AG04450 (cell line): ENCODE measurements at regions not wholly inside any gene's neighbourhood (a gene's known extent, or its start where the extent isn't known, plus 50 kb on each side); places are given as distances from the start of the nearest gene placed in this dataset.

Experiments used
- CTCF ChIA-PET: fragments of 300-600, 350-600 bp; formaldehyde crosslinking; extraction: SDS; loops from one replicate; lab custom pipeline; 2022; ENCODE audit warnings: antibody characterized with exemption, inconsistent platforms; lab: Charles Lee
- POLR2A ChIA-PET: fragments of 350-600 bp; formaldehyde crosslinking; extraction: SDS; loops from one replicate; lab custom pipeline; 2021; ENCODE audit warnings: antibody characterized with exemption, inconsistent platforms; lab: Yijun Ruan, JAX
- DNase-seq: peaks from one replicate; pipeline ENCODE4 v3.0.0-alpha.2; 2011; ENCODE audit warnings: low read depth, low spot score
- H3K27ac ChIP-seq: one replicate; pipeline ENCODE4 v1.5.1; 2012; ENCODE audit warnings: low read depth, low read length, control low read depth
- H3K27me3 ChIP-seq: one replicate; pipeline ENCODE4 v1.6.0; 2012; ENCODE audit warnings: low read length; ENCODE audit not compliant: control insufficient read depth, insufficient read depth
- H3K4me3 ChIP-seq: 2 replicates; pipeline ENCODE4 v1.5.1; 2011; ENCODE audit warnings: mild to moderate bottlenecking, low read depth, low read length, control low read depth
- H3K9me3 ChIP-seq: 2 replicates; pipeline ENCODE4 v1.5.1; 2012; ENCODE audit warnings: low read length; ENCODE audit not compliant: control insufficient read depth, insufficient read depth
- TF ChIP-seq, protein P1 (sequence below): IDR thresholded peaks from 2 replicates; pipeline ENCODE4 v1.5.1; 2011; ENCODE audit warnings: low read depth, low read length, control low read depth, inconsistent platforms

DNA sequence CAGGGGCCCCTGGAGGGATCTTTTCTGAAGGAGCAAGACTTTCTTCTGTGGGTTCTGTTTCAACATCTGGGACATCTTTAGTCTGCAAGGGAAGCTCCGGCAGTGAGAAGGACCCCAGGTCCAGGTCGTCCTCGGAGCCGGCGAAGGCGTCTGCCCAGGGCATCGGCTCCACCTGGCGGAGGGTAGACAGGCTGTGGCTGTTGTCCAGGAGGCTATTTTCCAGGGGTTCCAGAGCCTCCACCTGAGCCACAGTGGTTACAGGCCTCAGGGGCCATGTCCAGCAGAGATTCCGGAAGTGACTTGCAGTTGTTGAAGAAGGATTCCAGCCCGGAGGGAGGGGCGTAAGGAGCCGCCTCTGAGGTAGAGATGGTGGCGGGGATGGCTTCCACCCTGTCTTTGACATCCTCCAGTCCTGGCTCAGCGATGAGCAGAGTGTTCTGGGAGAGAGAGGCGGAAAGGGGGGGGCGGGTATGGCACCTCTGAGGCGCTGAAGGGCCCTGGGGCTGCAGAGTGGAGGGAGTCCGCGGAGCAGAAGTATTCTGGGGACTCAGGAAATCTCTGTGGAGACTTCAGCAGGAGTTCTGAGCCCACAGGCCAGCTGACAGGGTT lies 891.3 kb upstream of the LRRTM1 start:
- H3K27me3 ChIP-seq, result no peaks in the 10 kb centered on the region
- H3K9me3 ChIP-seq, result peaks cover 55% of the 10 kb centered on the region
- no peak for DNase-seq
- no peak overlapping the region for H3K27ac ChIP-seq
- H3K4me3 ChIP-seq, result no peak overlapping the region
- CTCF ChIA-PET, result no interaction called here
- POLR2A ChIA-PET, result no interaction called here
- TF ChIP-seq, protein P1, sequence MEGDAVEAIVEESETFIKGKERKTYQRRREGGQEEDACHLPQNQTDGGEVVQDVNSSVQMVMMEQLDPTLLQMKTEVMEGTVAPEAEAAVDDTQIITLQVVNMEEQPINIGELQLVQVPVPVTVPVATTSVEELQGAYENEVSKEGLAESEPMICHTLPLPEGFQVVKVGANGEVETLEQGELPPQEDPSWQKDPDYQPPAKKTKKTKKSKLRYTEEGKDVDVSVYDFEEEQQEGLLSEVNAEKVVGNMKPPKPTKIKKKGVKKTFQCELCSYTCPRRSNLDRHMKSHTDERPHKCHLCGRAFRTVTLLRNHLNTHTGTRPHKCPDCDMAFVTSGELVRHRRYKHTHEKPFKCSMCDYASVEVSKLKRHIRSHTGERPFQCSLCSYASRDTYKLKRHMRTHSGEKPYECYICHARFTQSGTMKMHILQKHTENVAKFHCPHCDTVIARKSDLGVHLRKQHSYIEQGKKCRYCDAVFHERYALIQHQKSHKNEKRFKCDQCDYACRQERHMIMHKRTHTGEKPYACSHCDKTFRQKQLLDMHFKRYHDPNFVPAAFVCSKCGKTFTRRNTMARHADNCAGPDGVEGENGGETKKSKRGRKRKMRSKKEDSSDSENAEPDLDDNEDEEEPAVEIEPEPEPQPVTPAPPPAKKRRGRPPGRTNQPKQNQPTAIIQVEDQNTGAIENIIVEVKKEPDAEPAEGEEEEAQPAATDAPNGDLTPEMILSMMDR, result no peak

GRCh38 chr2:81195017-81195773 lies 890.6 kb upstream of the LRRTM1 start:
- Histone ChIP-seq H3K27ac (no peak overlapping the region), H3K9me3 (peaks cover 48% of the 10 kb centered on the region), H3K4me3 (no peak overlapping the region), H3K27me3 (no peaks in the 10 kb centered on the region)
- ChIA-PET POLR2A (no interaction called here), CTCF (no interaction called here)
- TF ChIP-seq, protein P1, result no peak
- no peak for DNase-seq

GRCh38 chr2:81194581-81194980 lies 890.0 kb upstream of the LRRTM1 start:
- Histone ChIP-seq H3K4me3 (no peak overlapping the region), H3K27ac (no peak overlapping the region), H3K9me3 (peaks cover 47% of the 10 kb centered on the region), H3K27me3 (no peaks in the 10 kb centered on the region)
- DNase-seq, result no peak
- ChIA-PET CTCF (no interaction called here), POLR2A (no interaction called here)
- TF ChIP-seq, protein P1, result no peak

- Histone ChIP-seq H3K9me3 (peaks cover 46% of the 10 kb centered on the region), H3K27me3 (no peaks in the 10 kb centered on the region), H3K27ac (no peak overlapping the region), H3K4me3 (no peak overlapping the region)
- ChIA-PET POLR2A (no interaction called here), CTCF (no interaction called here)
- TF ChIP-seq, protein P1, result no peak
- DNase-seq, result no peak
Observed at GRCh38 chr2:81194176-81194575, 889.6 kb upstream of the LRRTM1 start.

DNA sequence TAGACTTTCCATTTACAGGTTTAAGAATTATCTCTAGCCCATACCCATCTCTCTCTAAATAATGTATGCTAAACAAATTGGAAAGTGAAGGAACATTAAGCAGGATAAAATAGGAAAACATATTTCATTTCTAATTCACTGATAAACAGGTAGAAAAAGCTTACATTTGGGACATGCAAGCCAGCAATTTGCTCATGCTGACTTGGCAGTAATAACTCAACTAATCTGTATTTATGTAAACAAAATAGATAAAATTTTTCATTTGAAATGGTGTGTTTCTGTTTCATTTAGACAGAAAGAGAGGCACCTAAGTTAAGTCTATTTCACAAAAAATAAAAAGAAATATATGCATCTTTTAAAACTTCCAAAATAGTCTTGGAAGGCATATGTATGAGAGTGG lies 877.3 kb upstream of the LRRTM1 start:
- TF ChIP-seq, protein P1, result no peak
- ChIA-PET POLR2A (no interaction called here), CTCF (no interaction called here)

More for the DNA sequence above, 877.3 kb upstream of the LRRTM1 start:
- H3K27ac ChIP-seq, result no peak overlapping the region
- H3K27me3 ChIP-seq, result no peaks in the 10 kb centered on the region
- no peak for DNase-seq
- peaks cover 4% of the 10 kb centered on the region for H3K9me3 ChIP-seq
- no peak overlapping the region for H3K4me3 ChIP-seq
